Upper lobe of left lung (tissue), 4 donors: ENCODE measurements at regions not wholly inside any gene's neighbourhood (a gene's known extent, or its start where the extent isn't known, plus 50 kb on each side); places are given as distances from the start of the nearest gene placed in this dataset.

Experiments
- CTCF ChIP-seq, 6 experiments: fragments of 450-650 bp in 4 of 6; fragments of 200-600 bp in 2 of 6; sonication (generic) in 2 of 6; IDR thresholded peaks; one replicate each; pipeline ENCODE4 v1.5.1; 2016 to 2019; ENCODE audit warnings: antibody characterized with exemption in 6 of 6
- POLR2A ChIP-seq, 4 donors: fragments of 450-650 bp; IDR thresholded peaks; one replicate each; pipeline ENCODE4 v1.5.1; 2016 to 2017; ENCODE audit warnings: antibody characterized with exemption in 4 of 4, mild to moderate bottlenecking in 2 of 4
- POLR2AphosphoS5 ChIP-seq, 2 donors: sonication (generic); formaldehyde crosslinking; IDR thresholded peaks; one replicate each; pipeline ENCODE4 v1.5.1; 2017; ENCODE audit warnings: antibody characterized with exemption in 2 of 2

DNA sequence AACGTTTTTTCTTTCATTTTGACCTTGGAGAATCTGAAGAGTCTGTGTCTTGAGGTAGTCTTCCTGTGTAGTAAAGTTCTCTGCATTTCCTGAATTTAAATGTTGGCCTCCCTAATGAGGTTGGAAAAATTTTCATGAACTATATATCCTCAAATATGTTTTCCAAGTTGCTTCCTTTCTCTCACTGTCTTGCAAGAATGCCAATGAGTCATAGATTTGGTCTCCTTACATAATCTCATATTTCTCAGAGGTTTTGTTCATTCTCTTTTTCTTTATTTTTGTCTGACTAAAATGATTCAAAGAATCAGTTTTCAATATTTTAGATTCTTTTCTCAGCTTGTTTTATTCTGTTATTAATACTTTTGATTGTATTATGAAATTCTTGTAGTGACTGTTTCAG is 87.6 kb downstream of the DRAM2 start:
- TF ChIP-seq CTCF (IDR thresholded peaks at IDR 0.05): no peak
- TF ChIP-seq POLR2AphosphoS5 (IDR thresholded peaks at IDR 0.05): no peak
- no peak for TF ChIP-seq POLR2A (IDR thresholded peaks at IDR 0.05)
